T-cell (primary cell): ENCODE measurements at regions not wholly inside any gene's neighbourhood (a gene's known extent, or its start where the extent isn't known, plus 50 kb on each side); places are given as distances from the start of the nearest gene placed in this dataset.
"Not testable (repeated sequence)": the region's sequence is repeated elsewhere in the genome, so short reads cannot be mapped to it uniquely, and the experiment has no call there.

ENCODE experiments used
- ATAC-seq, 4 experiments: fragments of 200-7000 bp in 3 of 4; fragments of 150-1000 bp in 1 of 4; cut with Tn5 transposase; replicated peaks in 1 of 4; 1 replicate in 3 of 4; 2 replicates in 1 of 4; pipeline ENCODE4 v1.10.0; 2021; ENCODE audit warnings: moderate library complexity in 3 of 4, mild to moderate bottlenecking in 2 of 4, moderate number of reproducible peaks in 1 of 4
- CTCF ChIA-PET, 2 donors: fragments of 300-600 bp; sonication (Branson Sonifier 250); formaldehyde crosslinking; loops; one replicate each; lab custom pipeline; 2022; ENCODE audit warnings: antibody characterized with exemption in 2 of 2; lab: Charles Lee
- POLR2A ChIA-PET, 2 donors: fragments of 300-600 bp; sonication (Branson Sonifier 250); formaldehyde crosslinking; loops; one replicate each; lab custom pipeline; 2022; ENCODE audit warnings: antibody characterized with exemption in 2 of 2; lab: Charles Lee
- DNase-seq, 35 experiments: peaks; one replicate each; pipeline versions ENCODE4 v3.0.0 to v3.0.0-alpha.2; 2013 to 2023
- H3K27ac ChIP-seq: one replicate; pipeline ENCODE4 v1.5.1; 2013; ENCODE audit warnings: low read length
- H3K27me3 ChIP-seq, 2 experiments: replicated peaks in 1 of 2; 1 replicate in 1 of 2; 2 replicates in 1 of 2; pipeline versions ENCODE4 v1.6.1 to v1.7.0; 2013; ENCODE audit warnings: low read length in 1 of 2, mixed read lengths in 1 of 2; ENCODE audit not compliant: control insufficient read depth in 2 of 2, insufficient read depth in 2 of 2; ENCODE audit errors: extremely low read depth in 1 of 2
- H3K36me3 ChIP-seq, 2 donors: 1 replicate in 1 of 2; 2 replicates in 1 of 2; pipeline versions ENCODE4 v1.6.1 to v1.7.0; 2013; ENCODE audit warnings: low read length in 1 of 2; ENCODE audit not compliant: control insufficient read depth in 2 of 2, insufficient read depth in 1 of 2; ENCODE audit errors: extremely low read depth in 1 of 2
- H3K4me1 ChIP-seq, 2 experiments: 1 replicate in 1 of 2; 2 replicates in 1 of 2; pipeline versions ENCODE4 v1.6.1 to v1.7.0; 2013; ENCODE audit warnings: low read length in 2 of 2, mixed read lengths in 1 of 2; ENCODE audit not compliant: insufficient read depth in 2 of 2, control insufficient read depth in 1 of 2; ENCODE audit errors: extremely low read depth in 1 of 2
- H3K4me3 ChIP-seq, 2 donors: 1 replicate in 1 of 2; 2 replicates in 1 of 2; pipeline versions ENCODE4 v1.5.1 to v1.7.0; 2013; ENCODE audit warnings: mild to moderate bottlenecking in 2 of 2, low read length in 1 of 2, moderate library complexity in 1 of 2; ENCODE audit not compliant: control insufficient read depth in 1 of 2; ENCODE audit errors: extremely low read depth in 1 of 2
- H3K9me3 ChIP-seq: 2 replicates; pipeline ENCODE4 v1.7.0; 2013
- H3K27ac Mint-ChIP-seq, 2 donors: one replicate each; pipeline ENCODE4 v1.8.0; 2020 to 2021; ENCODE audit warnings: mild to moderate bottlenecking in 2 of 2, mixed read lengths in 2 of 2
- H3K27me3 Mint-ChIP-seq, 2 donors: one replicate each; pipeline ENCODE4 v1.8.0; 2021 to 2022; ENCODE audit warnings: mixed read lengths in 2 of 2
- H3K36me3 Mint-ChIP-seq: one replicate; pipeline ENCODE4 v1.8.0; 2021; ENCODE audit warnings: mixed read lengths
- H3K4me1 Mint-ChIP-seq, 3 donors: one replicate each; pipeline ENCODE4 v1.8.0; 2020 to 2022; ENCODE audit warnings: mixed read lengths in 3 of 3, mild to moderate bottlenecking in 1 of 3
- H3K4me3 Mint-ChIP-seq, 3 donors: one replicate each; pipeline ENCODE4 v1.8.0; 2020 to 2022; ENCODE audit warnings: mild to moderate bottlenecking in 3 of 3, mixed read lengths in 3 of 3, moderate library complexity in 3 of 3
- H3K9me3 Mint-ChIP-seq, 3 donors: one replicate each; pipeline ENCODE4 v1.8.0; 2020 to 2022; ENCODE audit warnings: mixed read lengths in 3 of 3
- WGBS: methylation state at CpG from one replicate; pipeline ENCODE4 v1.1.5; 2013; ENCODE audit warnings: missing lambda C conversion rate; ENCODE audit not compliant: insufficient coverage; 5-methylcytosine and 5-hydroxymethylcytosine counted together

GRCh38 chr5:138635708-138636107, 60.5 kb upstream of the HSPA9 start:
- Histone ChIP-seq H3K27ac (no peak overlapping the region), H3K9me3 (no peaks in the 10 kb centered on the region), H3K4me1 (no peaks in the 10 kb centered on the region), H3K36me3 (no peaks in the 10 kb centered on the region), H3K4me3 (no peak overlapping the region), H3K27me3 (peaks cover 0 to 80% of the 10 kb centered on the region in 2 experiments)
- no CpG with 5 or more reads among the region's 5 CpGs for WGBS
- POLR2A ChIA-PET = no interaction called here
- H3K36me3 Mint-ChIP-seq = no peaks in the 10 kb centered on the region
- H3K9me3 Mint-ChIP-seq = no peaks in the 10 kb centered on the region
- CTCF ChIA-PET = no interaction called here
- H3K4me3 Mint-ChIP-seq = no peak overlapping the region
- no peak overlapping the region for H3K27ac Mint-ChIP-seq
- DNase-seq = no peak
- peaks cover 3 to 6% (median 4%) of the 10 kb centered on the region in 3 donors for H3K4me1 Mint-ChIP-seq
- H3K27me3 Mint-ChIP-seq = peaks cover 74 to 84% of the 10 kb centered on the region in 2 donors
- no peak for ATAC-seq

DNA sequence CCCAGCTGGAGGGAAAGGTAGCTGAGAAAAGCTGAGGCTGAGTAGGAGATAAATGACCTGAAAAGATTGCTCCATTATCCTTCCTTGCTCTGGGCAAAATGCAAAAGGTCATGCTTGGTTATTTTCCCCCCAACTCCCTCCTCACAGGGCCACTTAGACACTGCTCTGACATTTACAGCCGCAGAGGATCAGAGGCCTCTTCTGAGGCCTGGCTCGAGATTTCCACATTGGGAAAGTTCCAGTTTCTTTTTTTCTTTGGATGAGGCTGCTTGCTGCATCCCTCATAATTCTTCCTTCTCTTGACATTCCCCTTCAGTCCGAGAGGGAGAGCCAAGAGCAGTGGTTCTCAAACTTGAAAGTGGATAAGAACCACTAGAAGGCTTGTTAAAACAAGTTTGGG, 60.1 kb upstream of the HSPA9 start:
- peaks cover 3 to 6% (median 4%) of the 10 kb centered on the region in 3 donors for H3K4me1 Mint-ChIP-seq

GRCh38 chr5:138634804-138635203, 59.6 kb upstream of the HSPA9 start:
- H3K27ac ChIP-seq, H3K4me1 Mint-ChIP-seq, H3K4me1 ChIP-seq, ATAC-seq, H3K36me3 ChIP-seq, H3K4me3 ChIP-seq, H3K9me3 Mint-ChIP-seq, DNase-seq, POLR2A ChIA-PET, H3K9me3 ChIP-seq, H3K36me3 Mint-ChIP-seq, H3K4me3 Mint-ChIP-seq: not testable (repeated sequence)
- H3K27me3 ChIP-seq = peaks cover 0 to 78% of the 10 kb centered on the region in 2 experiments
- 100% methylated on average over 2 of the region's 4 CpGs for WGBS
- Mint-ChIP-seq H3K27ac (peak overlapping the region in 1 of 2 donors; percentile 9), H3K27me3 (peaks cover 66 to 75% of the 10 kb centered on the region in 2 donors)
- CTCF ChIA-PET = interaction anchor here in 1 of 2 donors (0.7 kb wide), 1 partner anchor 61 kb away, joined by 3 read pairs; no protein-coding TSS in a partner anchor

More for the DNA sequence above, 60.1 kb upstream of the HSPA9 start:
- Histone ChIP-seq H3K36me3 (no peaks in the 10 kb centered on the region), H3K27ac (no peak overlapping the region), H3K9me3 (no peaks in the 10 kb centered on the region), H3K27me3 (peaks cover 0 to 80% of the 10 kb centered on the region in 2 experiments), H3K4me3 (no peak overlapping the region), H3K4me1 (no peaks in the 10 kb centered on the region)
- Mint-ChIP-seq H3K4me3 (no peak overlapping the region), H3K9me3 (no peaks in the 10 kb centered on the region), H3K27ac (no peak overlapping the region), H3K36me3 (no peaks in the 10 kb centered on the region), H3K27me3 (peaks cover 69 to 79% of the 10 kb centered on the region in 2 donors)
- no peak for DNase-seq
- ChIA-PET POLR2A (no interaction called here), CTCF (no interaction called here)
- WGBS = 85% methylated on average over 2 of the region's 3 CpGs
- ATAC-seq = no peak

DNA sequence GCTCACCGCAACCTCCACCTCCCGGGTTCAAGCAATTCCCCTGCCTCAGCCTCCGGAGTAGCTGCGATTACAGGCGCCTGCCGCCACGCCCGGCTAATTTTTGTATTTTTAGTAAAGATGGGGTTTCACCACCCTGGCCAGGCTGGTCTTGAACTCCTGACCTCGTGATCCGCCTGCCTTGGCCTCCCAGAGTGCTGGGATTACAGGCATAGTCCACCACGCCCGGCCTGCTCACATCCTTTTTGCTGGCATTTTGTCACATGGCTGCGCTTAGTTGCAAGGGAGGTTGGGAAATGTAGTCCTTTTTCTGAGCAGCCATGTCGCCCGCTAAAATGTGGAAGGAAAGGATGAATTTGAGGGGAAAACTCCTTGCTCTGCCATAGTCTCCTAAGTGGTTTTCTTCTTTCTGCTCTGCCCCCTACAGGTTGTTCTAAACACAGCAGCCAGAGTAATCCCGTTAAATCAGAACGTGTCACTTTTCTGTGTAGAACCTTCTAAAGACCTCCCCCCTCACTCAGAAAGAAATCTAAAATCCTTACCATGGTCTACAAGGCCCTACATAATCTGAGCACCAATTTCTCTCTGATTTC, 57.8 kb upstream of the HSPA9 start:
- DNase-seq (peak in 1 of 35 experiments; percentile 25), ATAC-seq (no peak)
- ChIA-PET POLR2A (no interaction called here), CTCF (no interaction called here)
- no peak overlapping the region for H3K27ac ChIP-seq
- peaks cover 0 to 66% of the 10 kb centered on the region in 2 experiments for H3K27me3 ChIP-seq
- H3K9me3 ChIP-seq = no peaks in the 10 kb centered on the region
- H3K36me3 ChIP-seq = no peaks in the 10 kb centered on the region
- no peaks in the 10 kb centered on the region for H3K4me1 ChIP-seq
- Mint-ChIP-seq H3K4me3 (no peak overlapping the region), H3K4me1 (peaks cover 3 to 6% (median 4%) of the 10 kb centered on the region in 3 donors), H3K36me3 (no peaks in the 10 kb centered on the region), H3K27me3 (peaks cover 58 to 59% of the 10 kb centered on the region in 2 donors), H3K9me3 (no peaks in the 10 kb centered on the region), H3K27ac (no peak overlapping the region)
- no peak overlapping the region for H3K4me3 ChIP-seq
- 43% methylated on average over 8 of the region's 17 CpGs for WGBS

DNA sequence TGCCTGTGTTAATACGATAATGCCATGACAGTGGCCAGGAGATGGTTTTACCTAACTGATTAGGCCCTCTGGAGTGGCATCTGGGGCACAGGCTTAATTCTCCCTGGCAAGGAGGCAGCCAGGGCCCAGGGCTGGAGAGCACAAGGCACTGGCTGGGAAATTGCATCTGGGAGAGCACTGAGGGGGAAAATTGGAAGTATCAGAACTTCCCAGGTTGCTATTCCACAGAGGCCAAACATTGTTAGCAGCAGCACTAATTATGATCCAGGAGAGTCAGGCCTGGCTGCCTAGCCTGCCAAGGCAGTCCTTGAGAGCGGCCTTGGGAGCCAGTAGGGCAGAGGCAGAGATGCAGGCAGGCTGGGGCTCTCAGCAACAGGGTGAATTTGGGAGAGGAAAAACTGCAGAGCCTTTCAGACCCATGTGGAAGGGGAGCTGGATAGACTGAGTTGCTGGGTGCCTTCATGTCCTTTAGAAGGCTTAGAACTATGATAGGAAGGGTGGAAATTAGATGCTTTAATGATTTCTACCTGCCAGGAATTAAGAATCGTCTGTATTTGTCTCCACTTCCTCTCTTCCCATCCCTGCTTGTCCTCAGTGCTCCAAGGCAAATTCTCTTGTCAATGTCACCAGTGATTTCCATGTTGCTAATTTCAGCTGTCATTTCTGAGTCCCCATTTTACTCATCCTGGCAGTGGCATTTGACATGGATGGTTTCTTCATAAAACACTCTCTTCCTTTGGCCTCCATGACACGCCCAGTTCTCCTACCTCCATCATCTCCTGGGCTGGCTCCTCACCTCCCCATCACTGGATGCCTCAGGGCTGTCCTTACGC, 56.1 kb upstream of the HSPA9 start:
- Mint-ChIP-seq H3K36me3 (no peaks in the 10 kb centered on the region), H3K4me1 (peaks cover 3 to 6% (median 4%) of the 10 kb centered on the region in 3 donors), H3K9me3 (no peaks in the 10 kb centered on the region), H3K27me3 (peaks cover 55 to 56% of the 10 kb centered on the region in 2 donors), H3K4me3 (no peak overlapping the region), H3K27ac (no peak overlapping the region)
- CTCF ChIA-PET = interaction anchor here in 1 of 2 donors (0.6 kb wide), 1 partner anchor 13 kb away, joined by 4 read pairs; no protein-coding TSS in a partner anchor
- H3K27ac ChIP-seq = no peak overlapping the region
- H3K36me3 ChIP-seq = no peaks in the 10 kb centered on the region
- no peaks in the 10 kb centered on the region for H3K9me3 ChIP-seq
- POLR2A ChIA-PET = no interaction called here
- H3K4me1 ChIP-seq = no peaks in the 10 kb centered on the region
- DNase-seq (no peak), ATAC-seq (no peak)
- H3K27me3 ChIP-seq = peaks cover 0 to 58% of the 10 kb centered on the region in 2 experiments
- no peak overlapping the region for H3K4me3 ChIP-seq
- WGBS = 86% methylated on average over 3 of the region's 5 CpGs

DNA sequence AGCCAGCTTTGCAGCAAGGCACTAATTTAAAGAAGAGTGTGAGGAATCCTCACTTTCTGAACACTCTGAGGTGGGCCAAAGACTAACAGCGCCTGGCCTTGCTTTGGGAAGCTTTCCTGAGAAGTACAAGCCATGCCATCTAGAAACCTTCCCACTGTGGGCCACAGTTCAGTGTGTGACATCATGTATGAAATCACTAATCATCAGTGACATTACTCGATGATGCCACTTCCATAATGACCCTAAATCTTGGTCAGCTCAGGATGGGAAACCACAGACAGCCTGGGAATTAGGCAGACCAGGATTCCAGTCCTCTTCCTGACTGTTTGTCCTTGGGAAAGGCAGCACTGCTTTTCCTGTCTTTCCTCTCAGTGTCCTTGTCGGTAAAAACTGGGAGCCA, 54.2 kb upstream of the HSPA9 start:
- CTCF ChIA-PET = interaction anchor here (0.6 to 0.9 kb wide), 3 partner anchors 11 to 14 kb away, joined by 3 to 9 read pairs (median 4); no protein-coding TSS in a partner anchor

More for the DNA sequence above, 54.2 kb upstream of the HSPA9 start:
- Histone ChIP-seq H3K27ac (no peak overlapping the region), H3K9me3 (no peaks in the 10 kb centered on the region), H3K4me1 (no peaks in the 10 kb centered on the region), H3K27me3 (peaks cover 0 to 55% of the 10 kb centered on the region in 2 experiments), H3K4me3 (no peak overlapping the region), H3K36me3 (no peaks in the 10 kb centered on the region)
- no peaks in the 10 kb centered on the region for H3K9me3 Mint-ChIP-seq
- ATAC-seq (no peak), DNase-seq (no peak)
- H3K36me3 Mint-ChIP-seq = no peaks in the 10 kb centered on the region
- no peak overlapping the region for H3K4me3 Mint-ChIP-seq
- H3K27ac Mint-ChIP-seq = no peak overlapping the region
- POLR2A ChIA-PET = interaction anchor here in 1 of 2 donors (0.6 kb wide), 1 partner anchor 77 kb away, joined by 3 read pairs; no protein-coding TSS in a partner anchor
- peaks cover 49 to 50% of the 10 kb centered on the region in 2 donors for H3K27me3 Mint-ChIP-seq
- peaks cover 3 to 6% (median 4%) of the 10 kb centered on the region in 3 donors for H3K4me1 Mint-ChIP-seq
- WGBS = 79% methylated on average over 3 of the region's 3 CpGs
